ENCODE measurements at regions not wholly inside any gene's neighbourhood (a gene's known extent, or its start where the extent isn't known, plus 50 kb on each side); places are given as distances from the start of the nearest gene placed in this dataset.

GRCh38 chr11:91231226-91231625, 993.4 kb upstream of the FAT3 start:
- ATAC-seq (no peak), DNase-seq (no peak)
- in situ Hi-C loops (cut with MboI; ENCODE audit: low sequenced_read_pairs in 4 of 4) (no loop called here), intact Hi-C loops (cut with DNase I; ENCODE audit: low total_unique reads) (no loop called here)
- no peak overlapping the region for H3K27ac ChIP-seq
- H3K9me3 ChIP-seq = no peaks in the 10 kb centered on the region
- no peak for TF ChIP-seq CTCF (IDR thresholded peaks at IDR 0.05 in 4 of 5, conservative IDR thresholded peaks at IDR 0.05 in 1 of 5)
- no peak for TF ChIP-seq POLR2A (IDR thresholded peaks at IDR 0.05)
- H3K36me3 ChIP-seq = no peaks in the 10 kb centered on the region
- no peak overlapping the region for H3K4me3 ChIP-seq
- no peaks in the 10 kb centered on the region for H3K4me1 ChIP-seq
- H3K27me3 ChIP-seq = no peaks in the 10 kb centered on the region

- intact Hi-C loops (cut with DNase I; ENCODE audit: low total_unique reads) (no loop called here), in situ Hi-C loops (cut with MboI; ENCODE audit: low sequenced_read_pairs in 4 of 4) (no loop called here)
- Histone ChIP-seq H3K4me1 (no peaks in the 10 kb centered on the region), H3K9me3 (no peaks in the 10 kb centered on the region), H3K27ac (no peak overlapping the region), H3K36me3 (no peaks in the 10 kb centered on the region), H3K27me3 (no peaks in the 10 kb centered on the region), H3K4me3 (no peak overlapping the region)
- no peak for ATAC-seq
- DNase-seq = no peak
- no peak for TF ChIP-seq CTCF (IDR thresholded peaks at IDR 0.05 in 4 of 5, conservative IDR thresholded peaks at IDR 0.05 in 1 of 5)
- no peak for TF ChIP-seq POLR2A (IDR thresholded peaks at IDR 0.05)
Measured at GRCh38 chr11:91230647-91231046, 994.0 kb upstream of the FAT3 start.

- H3K4me1 ChIP-seq = peaks cover 0 to 4% of the 10 kb centered on the region in 2 donors
Measured at GRCh38 chr11:91222830-91223229, 1000.0 kb upstream of the CHORDC1 start.

GRCh38 chr11:91220476-91221202, 997.8 kb upstream of the CHORDC1 start:
- TF ChIP-seq CTCF (IDR thresholded peaks at IDR 0.05 in 4 of 5, conservative IDR thresholded peaks at IDR 0.05 in 1 of 5) (no peak), POLR2A (IDR thresholded peaks at IDR 0.05) (no peak)

More at GRCh38 chr11:91222830-91223229, 1000.0 kb upstream of the CHORDC1 start:
- TF ChIP-seq POLR2A (IDR thresholded peaks at IDR 0.05) = no peak
- TF ChIP-seq CTCF (IDR thresholded peaks at IDR 0.05 in 4 of 5, conservative IDR thresholded peaks at IDR 0.05 in 1 of 5) = no peak
- Histone ChIP-seq H3K27ac (no peak overlapping the region), H3K9me3 (no peaks in the 10 kb centered on the region), H3K27me3 (no peaks in the 10 kb centered on the region), H3K36me3 (no peaks in the 10 kb centered on the region), H3K4me3 (no peak overlapping the region)
- ATAC-seq (no peak), DNase-seq (no peak)
- in situ Hi-C loops (cut with MboI; ENCODE audit: low sequenced_read_pairs in 4 of 4) = no loop called here
- intact Hi-C loops (cut with DNase I; ENCODE audit: low total_unique reads) = no loop called here

GRCh38 chr11:91219535-91219934, 996.7 kb upstream of the CHORDC1 start:
- TF ChIP-seq CTCF (IDR thresholded peaks at IDR 0.05 in 4 of 5, conservative IDR thresholded peaks at IDR 0.05 in 1 of 5) = no peak
- TF ChIP-seq POLR2A (IDR thresholded peaks at IDR 0.05) = no peak
- H3K27ac ChIP-seq = no peak overlapping the region
- no peaks in the 10 kb centered on the region for H3K27me3 ChIP-seq
- in situ Hi-C loops (cut with MboI; ENCODE audit: low sequenced_read_pairs in 4 of 4) (no loop called here), intact Hi-C loops (cut with DNase I; ENCODE audit: low total_unique reads) (no loop called here)
- DNase-seq = no peak
- H3K4me3 ChIP-seq = no peak overlapping the region
- no peak for ATAC-seq
- no peaks in the 10 kb centered on the region for H3K36me3 ChIP-seq
- H3K4me1 ChIP-seq = peaks cover 0 to 4% of the 10 kb centered on the region in 2 donors
- no peaks in the 10 kb centered on the region for H3K9me3 ChIP-seq

More at GRCh38 chr11:91220476-91221202, 997.8 kb upstream of the CHORDC1 start:
- Histone ChIP-seq H3K27ac (no peak overlapping the region), H3K27me3 (no peaks in the 10 kb centered on the region), H3K4me1 (peaks cover 0 to 4% of the 10 kb centered on the region in 2 donors), H3K9me3 (no peaks in the 10 kb centered on the region), H3K4me3 (no peak overlapping the region), H3K36me3 (no peaks in the 10 kb centered on the region)
- intact Hi-C loops (cut with DNase I; ENCODE audit: low total_unique reads) (no loop called here), in situ Hi-C loops (cut with MboI; ENCODE audit: low sequenced_read_pairs in 4 of 4) (no loop called here)
- no peak for DNase-seq
- no peak for ATAC-seq
